ENCODE measurements at regions not wholly inside any gene's neighbourhood (a gene's known extent, or its start where the extent isn't known, plus 50 kb on each side); places are given as distances from the start of the nearest gene placed in this dataset.

DNA sequence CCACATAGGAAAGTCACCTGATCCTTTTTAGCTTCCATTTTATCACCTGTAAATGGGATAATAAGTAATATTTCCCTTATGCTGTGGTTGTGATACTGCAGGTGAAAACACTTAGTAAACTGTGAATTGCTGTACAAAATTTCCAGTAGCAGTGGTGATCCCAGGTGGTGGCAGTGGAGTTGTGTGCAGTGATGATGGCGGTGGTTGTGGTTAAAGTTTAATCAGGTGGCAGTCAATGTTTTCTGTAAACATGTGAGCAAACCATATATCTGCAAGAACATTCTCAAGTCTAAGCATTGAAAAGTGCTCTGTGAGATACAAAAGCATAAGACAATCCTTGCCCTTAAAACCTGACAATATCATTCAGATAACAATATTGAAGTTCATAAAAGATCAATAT is 480.2 kb downstream of the RASEF start:
- no peak for DNase-seq (ENCODE audit: low read depth, low spot score)

- DNase-seq (ENCODE audit: low read depth, low spot score), result no peak
Measured at GRCh38 chr9:82583524-82583923, 479.4 kb downstream of the RASEF start.

DNA sequence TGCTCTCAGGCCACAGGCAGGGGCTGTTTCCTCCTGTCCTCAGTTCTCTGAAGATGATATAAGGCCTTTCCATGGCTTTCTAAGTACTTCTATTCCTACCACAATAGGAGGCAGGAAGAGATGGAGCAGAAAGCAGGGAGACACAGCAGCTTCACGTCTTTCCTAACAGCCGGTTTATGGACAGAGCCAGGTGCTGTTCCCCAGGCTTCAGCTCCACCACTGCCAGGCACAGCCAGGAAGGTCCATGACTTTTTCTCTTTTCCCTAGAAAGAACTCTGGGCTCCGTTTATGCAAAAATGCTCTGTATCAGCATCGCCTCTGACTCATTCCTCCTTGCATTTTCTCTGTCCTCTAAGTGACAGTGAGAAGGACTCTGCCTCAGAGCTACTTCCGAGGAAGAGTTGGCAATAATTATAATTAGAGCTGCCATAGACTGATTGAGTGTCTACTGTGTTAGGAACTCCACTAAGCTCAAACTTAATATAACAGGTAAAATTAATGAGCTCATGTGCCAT is 478.5 kb downstream of the RASEF start:
- no peak for DNase-seq (ENCODE audit: low read depth, low spot score)

DNA sequence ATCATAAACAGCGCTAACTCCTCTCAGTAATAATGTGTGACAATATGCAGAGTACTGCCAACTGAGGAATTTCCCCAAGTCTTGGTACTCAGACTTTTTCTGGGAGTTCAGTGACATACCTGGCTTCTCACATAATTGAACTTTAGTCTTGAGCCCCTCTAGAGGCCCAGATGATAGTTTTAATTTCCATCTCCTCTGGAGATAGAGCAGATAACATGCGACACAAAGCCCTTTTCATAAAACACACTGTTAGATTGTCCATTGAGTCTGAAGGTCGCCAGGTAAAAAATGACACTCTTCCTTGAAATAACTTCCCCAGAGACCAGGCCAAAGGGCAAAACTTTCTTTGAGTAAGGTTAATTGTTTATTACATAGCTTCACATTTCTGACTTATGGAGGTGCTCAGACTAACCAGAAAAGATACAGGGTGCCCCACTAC is 476.0 kb downstream of the RASEF start:
- DNase-seq (ENCODE audit: low read depth, low spot score), result no peak

- no peak for DNase-seq (ENCODE audit: low read depth, low spot score)
Measured at GRCh38 chr9:82588301-82589180, 474.4 kb downstream of the RASEF start.

DNA sequence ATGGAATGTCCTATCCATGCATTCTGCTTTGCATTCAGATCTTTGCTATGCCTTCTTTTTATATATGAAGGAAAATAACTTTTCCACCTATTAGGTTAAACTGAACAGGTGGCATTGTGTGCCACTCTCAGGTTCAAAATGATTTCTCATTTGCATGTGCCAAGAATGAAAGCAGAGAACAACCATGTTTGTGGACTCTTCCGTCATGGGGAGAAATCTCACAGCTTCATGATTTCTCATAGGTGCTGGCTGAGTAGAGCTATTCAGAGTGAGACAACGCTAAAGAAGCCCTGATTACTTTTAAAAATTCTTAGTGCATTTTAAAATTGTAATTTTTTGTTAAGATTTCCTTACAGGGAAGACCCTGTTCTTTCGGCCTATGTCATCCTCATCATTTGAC is 472.1 kb downstream of the RASEF start:
- DNase-seq (ENCODE audit: low read depth, low spot score), result no peak

- DNase-seq (ENCODE audit: low read depth, low spot score), result no peak
Measured at GRCh38 chr9:82593501-82593900, 469.4 kb downstream of the RASEF start.

DNA sequence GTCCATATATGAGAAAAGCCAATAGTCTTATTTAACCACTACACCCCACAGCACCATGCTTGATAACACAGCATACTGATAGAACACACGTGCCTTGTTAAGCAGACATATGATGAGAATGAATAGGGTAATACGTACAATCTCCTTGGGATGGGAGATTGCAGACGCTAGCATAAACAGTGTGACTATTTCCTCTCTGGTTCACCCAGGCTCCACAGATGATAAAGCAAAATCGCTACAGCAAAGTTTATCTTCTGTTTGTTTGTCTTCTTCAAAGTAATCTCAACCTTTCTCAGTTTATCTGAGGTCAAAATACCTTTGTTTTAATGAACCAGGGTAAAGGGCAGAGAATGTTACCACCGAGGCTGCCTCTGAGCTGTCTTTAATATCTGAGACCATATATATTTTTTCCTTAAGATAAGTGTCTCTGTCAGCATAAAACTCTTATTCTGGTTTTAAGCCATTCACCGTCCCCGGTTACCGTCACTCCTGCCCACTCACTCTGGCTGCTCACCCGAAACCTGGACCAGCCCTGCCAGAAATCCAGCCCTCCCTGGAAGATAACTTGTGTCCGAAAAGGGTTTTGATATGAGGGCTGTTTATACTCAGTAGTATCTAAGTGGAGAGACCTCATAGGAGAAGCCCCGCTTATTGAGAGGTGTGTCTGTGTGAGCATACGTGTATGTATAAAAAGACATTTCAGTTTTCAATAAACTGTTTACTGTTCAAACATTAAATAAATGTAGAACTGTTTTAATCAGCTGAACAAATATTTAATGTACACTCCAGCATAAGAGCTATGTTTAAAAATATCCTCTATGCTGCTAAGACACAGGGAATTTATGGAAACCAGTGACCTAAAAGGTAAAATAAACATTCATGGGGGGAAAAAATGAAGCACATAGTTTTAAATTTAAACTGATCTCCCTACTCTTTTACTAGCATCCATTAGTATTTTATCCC is 465.4 kb downstream of the RASEF start:
- no peak for DNase-seq (ENCODE audit: low read depth, low spot score)

DNA sequence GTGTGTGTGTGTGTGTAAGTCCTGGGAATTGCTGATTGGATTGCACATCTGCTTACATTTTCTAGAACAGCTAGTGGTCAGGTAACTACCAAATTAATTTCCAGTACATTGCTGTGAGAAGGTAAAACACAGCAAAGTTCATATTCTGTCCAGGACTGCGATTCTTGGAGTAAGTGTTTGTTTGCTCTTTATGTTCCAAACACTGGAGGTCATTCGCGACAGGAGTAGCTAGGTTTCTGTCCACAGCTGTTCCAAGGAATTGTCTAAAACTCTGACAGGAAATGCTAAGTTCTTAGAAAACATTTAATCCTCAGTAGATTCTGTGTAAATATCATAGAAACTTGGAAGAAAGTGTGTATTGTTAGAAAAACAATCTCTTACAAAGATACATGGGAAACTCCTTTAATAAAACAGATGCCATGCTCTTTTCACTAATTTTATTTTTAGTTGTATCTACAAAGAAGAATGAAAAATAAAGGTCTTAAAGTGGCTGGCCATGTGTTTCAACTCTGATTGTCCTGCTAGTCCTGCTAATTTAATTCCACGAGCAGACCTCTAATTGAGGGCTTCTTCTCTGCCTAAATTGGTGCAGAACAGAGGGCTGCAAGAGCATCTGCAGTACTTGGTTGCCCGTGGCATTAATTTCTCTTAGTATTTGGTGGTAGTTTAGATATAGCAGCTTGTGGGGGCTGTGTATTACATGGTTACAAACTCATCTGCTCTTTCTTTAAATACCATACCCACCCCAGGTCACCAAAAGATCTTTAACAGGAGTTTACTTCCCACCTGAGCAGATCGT is 464.5 kb downstream of the RASEF start:
- no peak for DNase-seq (ENCODE audit: low read depth, low spot score)

GRCh38 chr9:82599336-82599949 is 463.5 kb downstream of the RASEF start:
- no peak for DNase-seq (ENCODE audit: low read depth, low spot score)

- no peak for DNase-seq (ENCODE audit: low read depth, low spot score)
Measured at GRCh38 chr9:82600536-82601292, 462.2 kb downstream of the RASEF start.

DNA sequence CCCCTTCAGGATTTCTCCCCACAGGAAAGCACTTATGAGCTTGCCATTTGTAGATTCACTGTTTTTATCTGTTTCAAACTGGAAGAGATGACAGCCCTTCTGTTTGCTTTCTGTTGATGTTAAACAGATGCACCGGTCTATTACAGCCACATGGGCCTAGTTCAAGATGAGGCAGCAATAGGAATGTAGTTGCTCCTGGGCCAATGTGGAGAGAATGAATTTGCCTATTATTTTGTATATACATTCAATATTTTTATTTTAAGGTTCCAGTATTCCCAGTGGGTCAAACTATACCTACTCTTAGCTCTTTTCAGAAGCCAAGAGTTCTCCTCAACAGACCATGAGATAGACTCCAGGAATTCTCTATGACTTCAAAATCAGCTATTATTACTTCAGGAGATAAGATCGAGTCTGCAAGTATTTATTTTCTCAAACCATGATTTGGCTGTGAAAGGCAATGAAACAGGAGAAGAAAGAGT is 461.6 kb downstream of the RASEF start:
- no peak for DNase-seq (ENCODE audit: low read depth, low spot score)

GRCh38 chr9:82604947-82605656 is 457.8 kb downstream of the RASEF start:
- DNase-seq (ENCODE audit: low read depth, low spot score), result no peak

GRCh38 chr9:82605657-82606031 is 457.3 kb downstream of the RASEF start:
- no peak for DNase-seq (ENCODE audit: low read depth, low spot score)

DNA sequence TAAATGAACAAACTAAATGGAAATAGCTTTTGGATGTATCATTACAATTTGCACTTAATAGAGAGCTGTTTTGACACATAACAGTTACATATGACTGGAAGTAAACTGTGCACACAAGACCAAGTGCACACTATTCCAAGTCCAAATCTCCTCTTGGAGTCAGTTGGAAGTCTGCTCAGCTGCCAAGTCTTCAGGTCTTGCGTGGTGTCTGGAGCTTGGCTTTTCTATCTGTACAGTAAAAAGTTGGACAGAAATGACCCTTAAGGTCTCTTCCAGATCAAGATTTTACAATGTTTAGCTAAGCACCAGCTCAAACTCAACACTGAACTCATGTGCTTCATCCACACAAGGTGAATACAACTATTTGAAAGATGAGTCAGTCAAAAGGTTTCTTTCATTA is 456.9 kb downstream of the RASEF start:
- DNase-seq (ENCODE audit: low read depth, low spot score), result no peak

DNA sequence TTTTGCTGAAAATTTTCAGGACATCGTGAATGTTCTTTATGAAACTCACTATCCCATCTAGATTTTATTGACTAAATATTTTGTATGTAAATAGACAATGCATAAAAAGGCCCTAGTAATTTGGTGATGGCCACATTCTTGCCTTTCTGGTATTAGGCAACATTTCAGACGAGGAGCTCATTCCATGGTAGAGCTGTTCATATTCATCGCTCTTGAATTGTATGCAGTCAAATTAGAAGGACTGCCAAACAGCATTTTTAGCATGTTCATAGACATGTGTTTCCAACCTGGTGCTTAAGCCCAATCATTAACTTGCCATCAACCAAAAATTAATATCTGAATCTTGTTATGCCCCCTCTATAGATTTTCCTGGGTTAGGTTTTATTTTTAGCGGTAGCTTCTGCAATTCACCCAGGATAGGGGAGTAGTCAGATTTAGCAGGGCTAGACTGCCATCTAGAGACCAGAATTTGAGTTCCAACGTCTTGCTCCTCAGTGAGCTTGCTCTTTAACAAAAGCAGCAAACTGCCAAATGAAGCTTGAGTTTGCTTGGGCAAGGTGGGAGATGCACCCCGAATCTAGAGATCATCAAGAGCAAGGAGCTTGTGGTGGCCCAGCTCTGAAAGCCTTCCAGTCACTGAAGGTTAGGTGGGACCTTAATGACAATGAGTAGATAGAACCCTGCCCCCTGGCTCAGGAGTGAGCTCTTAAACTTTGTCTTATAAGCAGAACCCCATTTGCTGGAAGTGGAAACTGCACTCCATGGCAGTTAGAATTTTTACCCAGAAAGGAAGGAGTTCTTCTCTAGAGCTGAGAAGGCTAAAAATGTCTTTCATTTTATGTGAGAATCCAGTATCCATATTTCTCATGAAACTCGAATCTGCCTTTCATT is 456.2 kb downstream of the RASEF start:
- peak; percentile 69 for DNase-seq (ENCODE audit: low read depth, low spot score)

- DNase-seq (ENCODE audit: low read depth, low spot score), result no peak
Measured at GRCh38 chr9:82608487-82608886, 454.5 kb downstream of the RASEF start.

DNA sequence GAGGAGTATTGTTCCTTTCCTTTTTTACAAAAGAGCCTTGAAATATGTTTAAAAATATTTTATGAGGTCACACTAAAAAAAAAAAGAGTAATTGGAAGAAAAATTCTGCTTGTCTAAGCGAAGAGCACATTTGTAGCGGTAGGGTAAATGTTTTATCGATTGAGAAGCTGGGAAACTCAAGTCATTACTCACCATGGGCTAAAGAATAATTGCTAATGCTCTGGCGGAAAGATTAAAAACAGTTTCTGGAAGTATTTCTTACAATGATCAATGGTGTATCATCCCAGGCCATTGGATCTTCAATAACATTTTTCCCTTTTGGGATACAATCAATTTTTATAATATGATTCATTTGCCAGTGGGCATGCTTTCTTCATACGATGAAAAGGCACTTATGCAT is 450.0 kb downstream of the RASEF start:
- no peak for DNase-seq (ENCODE audit: low read depth, low spot score)
